ENCODE measurements at regions not wholly inside any gene's neighbourhood (a gene's known extent, or its start where the extent isn't known, plus 50 kb on each side); places are given as distances from the start of the nearest gene placed in this dataset.

- no peak for TF ChIP-seq POLR2A (IDR thresholded peaks at IDR 0.05)
- no peak for TF ChIP-seq CTCF (IDR thresholded peaks at IDR 0.05)
These were observed 187.0 kb downstream of the SMIM20 start for GRCh38 chr4:26101011-26101410.
